ENCODE measurements at regions not wholly inside any gene's neighbourhood (a gene's known extent, or its start where the extent isn't known, plus 50 kb on each side); places are given as distances from the start of the nearest gene placed in this dataset.

GRCh38 chr12:75974323-75975187 is 57.0 kb downstream of the PHLDA1 start:
- DNase-seq (ENCODE audit: low read depth) = no peak

- no peak for DNase-seq (ENCODE audit: low read depth)
Measured at GRCh38 chr12:75971253-75971652, 60.3 kb downstream of the PHLDA1 start.

GRCh38 chr12:75970310-75970709 is 61.3 kb downstream of the PHLDA1 start:
- no peak for DNase-seq (ENCODE audit: low read depth)

GRCh38 chr12:75969768-75970167 is 61.8 kb downstream of the PHLDA1 start:
- no peak for DNase-seq (ENCODE audit: low read depth)

GRCh38 chr12:75965661-75966060 is 65.9 kb downstream of the PHLDA1 start:
- DNase-seq (ENCODE audit: low read depth) = no peak

- no peak for DNase-seq (ENCODE audit: low read depth)
Measured at GRCh38 chr12:75964150-75964549, 67.4 kb downstream of the PHLDA1 start.

GRCh38 chr12:75961878-75962277 is 69.7 kb downstream of the PHLDA1 start:
- DNase-seq (ENCODE audit: low read depth) = no peak

- DNase-seq (ENCODE audit: low read depth) = no peak
Measured at GRCh38 chr12:75960954-75961661, 70.5 kb downstream of the PHLDA1 start.

- no peak for DNase-seq (ENCODE audit: low read depth)
Measured at GRCh38 chr12:75960086-75960910, 71.3 kb downstream of the PHLDA1 start.

GRCh38 chr12:75959506-75959905 is 72.1 kb downstream of the PHLDA1 start:
- no peak for DNase-seq (ENCODE audit: low read depth)

- no peak for DNase-seq (ENCODE audit: low read depth)
Measured at GRCh38 chr12:75959060-75959459, 72.5 kb downstream of the PHLDA1 start.

GRCh38 chr12:75955251-75955650 is 76.3 kb downstream of the PHLDA1 start:
- DNase-seq (ENCODE audit: low read depth) = no peak

- DNase-seq (ENCODE audit: low read depth) = no peak
Measured at GRCh38 chr12:75954749-75955148, 76.8 kb downstream of the PHLDA1 start.

GRCh38 chr12:75954041-75954440 is 77.5 kb downstream of the PHLDA1 start:
- DNase-seq (ENCODE audit: low read depth) = peak; percentile 91

- DNase-seq (ENCODE audit: low read depth) = no peak
Measured at GRCh38 chr12:75953312-75953906, 78.2 kb downstream of the PHLDA1 start.

- DNase-seq (ENCODE audit: low read depth) = no peak
Measured at GRCh38 chr12:75951399-75952278, 79.9 kb downstream of the PHLDA1 start.

GRCh38 chr12:75947156-75947723 is 84.3 kb downstream of the PHLDA1 start:
- no peak for DNase-seq (ENCODE audit: low read depth)

GRCh38 chr12:75945581-75945980 is 86.0 kb downstream of the PHLDA1 start:
- no peak for DNase-seq (ENCODE audit: low read depth)

GRCh38 chr12:75944905-75945432 is 86.6 kb downstream of the PHLDA1 start:
- no peak for DNase-seq (ENCODE audit: low read depth)

- DNase-seq (ENCODE audit: low read depth) = peak; percentile 86
Measured at GRCh38 chr12:75944097-75944904, 87.3 kb downstream of the PHLDA1 start.

Data from non-pigmented ciliary epithelial cell (primary cell).